HCEC 1CT (cell line): ENCODE measurements at regions not wholly inside any gene's neighbourhood (a gene's known extent, or its start where the extent isn't known, plus 50 kb on each side); places are given as distances from the start of the nearest gene placed in this dataset.
"Not testable (repeated sequence)": the region's sequence is repeated elsewhere in the genome, so short reads cannot be mapped to it uniquely, and the experiment has no call there.

Source experiments
- DNase-seq: peaks from one replicate; pipeline ENCODE4 v3.0.0-alpha.2; 2017

DNA sequence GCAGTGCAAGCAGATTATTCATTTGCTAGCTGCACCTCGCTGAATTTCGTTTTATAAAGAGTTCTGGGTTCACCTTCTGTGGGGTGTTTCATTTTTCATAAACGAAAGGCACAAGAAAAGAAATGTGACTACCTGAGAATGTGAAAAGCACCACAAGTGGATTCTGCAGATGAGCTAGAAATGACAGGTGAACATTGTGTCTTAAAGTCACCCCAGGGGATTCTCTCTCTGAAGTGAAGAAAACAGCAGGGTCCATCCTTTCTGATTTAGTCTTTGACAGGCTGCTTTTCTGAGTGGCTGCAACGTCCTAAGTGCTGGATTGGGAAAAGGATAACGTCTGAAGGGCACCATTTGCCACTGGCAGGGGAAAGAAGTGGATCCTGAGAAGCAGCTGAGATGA, 469.3 kb downstream of the SPATA31D1 start:
- DNase-seq: no peak

DNA sequence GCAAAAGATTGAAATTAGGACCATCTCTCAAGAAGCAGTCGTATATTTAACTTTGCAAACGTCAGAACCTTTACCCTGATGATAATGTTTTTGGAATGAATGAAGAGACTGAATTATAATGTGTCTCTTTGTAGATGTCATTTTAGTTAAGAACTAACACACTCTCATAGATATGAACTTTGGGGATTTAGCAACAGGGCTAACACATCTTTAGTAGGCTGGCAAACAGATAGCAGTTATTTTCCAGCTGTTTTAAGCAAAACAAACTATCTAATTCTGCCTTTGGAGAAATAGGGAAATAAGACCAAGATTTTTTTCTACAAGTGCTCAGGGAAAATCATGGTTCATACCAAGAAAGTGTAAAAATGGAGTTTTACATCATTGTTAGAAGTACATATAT, 469.7 kb downstream of the SPATA31D1 start:
- DNase-seq: no peak

GRCh38 chr9:82466616-82467260, 478.2 kb downstream of the SPATA31D1 start:
- no peak for DNase-seq

DNA sequence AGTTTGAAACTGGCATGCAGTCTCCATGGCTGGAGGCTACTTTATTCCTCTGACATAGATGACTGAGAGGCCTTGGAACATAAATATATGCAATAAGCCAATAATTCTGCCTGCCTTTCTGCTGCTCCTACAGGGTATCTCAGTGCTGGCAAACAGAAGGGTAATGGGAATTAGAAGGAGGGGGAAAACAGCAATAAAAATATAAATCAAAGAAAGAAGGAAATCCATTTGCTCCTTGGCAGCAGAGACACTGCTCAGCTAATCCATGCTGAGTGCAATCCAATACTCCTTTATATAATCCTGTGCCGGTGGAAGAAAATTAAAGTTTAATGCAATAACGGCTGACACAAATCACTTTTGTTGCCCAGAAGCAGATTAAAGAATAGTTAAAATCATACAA, 478.9 kb downstream of the SPATA31D1 start:
- no peak for DNase-seq

GRCh38 chr9:82474235-82474634, 485.7 kb downstream of the SPATA31D1 start:
- no peak for DNase-seq

- DNase-seq: no peak
Observed at GRCh38 chr9:82475584-82476301, 487.2 kb downstream of the SPATA31D1 start.

DNA sequence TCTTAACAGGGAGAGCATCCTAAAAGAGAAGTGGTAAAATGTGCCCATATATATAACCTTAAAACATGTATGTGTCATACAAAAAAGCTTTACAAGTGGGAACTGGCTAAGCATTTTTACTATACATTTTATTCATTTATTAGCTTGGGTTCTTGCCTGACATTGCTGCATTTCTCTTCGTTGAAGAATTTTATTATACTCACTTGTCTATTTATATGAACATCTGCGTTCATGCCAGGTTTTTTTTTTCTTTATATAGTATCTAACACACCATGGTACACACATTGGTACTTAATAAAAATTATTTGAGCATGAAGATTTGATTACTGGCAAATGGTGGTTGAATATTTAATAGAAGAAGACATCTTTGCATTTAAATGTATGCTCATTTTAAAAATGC, 492.3 kb downstream of the SPATA31D1 start:
- no peak for DNase-seq

GRCh38 chr9:82487935-82488312, 499.4 kb downstream of the SPATA31D1 start:
- no peak for DNase-seq

DNA sequence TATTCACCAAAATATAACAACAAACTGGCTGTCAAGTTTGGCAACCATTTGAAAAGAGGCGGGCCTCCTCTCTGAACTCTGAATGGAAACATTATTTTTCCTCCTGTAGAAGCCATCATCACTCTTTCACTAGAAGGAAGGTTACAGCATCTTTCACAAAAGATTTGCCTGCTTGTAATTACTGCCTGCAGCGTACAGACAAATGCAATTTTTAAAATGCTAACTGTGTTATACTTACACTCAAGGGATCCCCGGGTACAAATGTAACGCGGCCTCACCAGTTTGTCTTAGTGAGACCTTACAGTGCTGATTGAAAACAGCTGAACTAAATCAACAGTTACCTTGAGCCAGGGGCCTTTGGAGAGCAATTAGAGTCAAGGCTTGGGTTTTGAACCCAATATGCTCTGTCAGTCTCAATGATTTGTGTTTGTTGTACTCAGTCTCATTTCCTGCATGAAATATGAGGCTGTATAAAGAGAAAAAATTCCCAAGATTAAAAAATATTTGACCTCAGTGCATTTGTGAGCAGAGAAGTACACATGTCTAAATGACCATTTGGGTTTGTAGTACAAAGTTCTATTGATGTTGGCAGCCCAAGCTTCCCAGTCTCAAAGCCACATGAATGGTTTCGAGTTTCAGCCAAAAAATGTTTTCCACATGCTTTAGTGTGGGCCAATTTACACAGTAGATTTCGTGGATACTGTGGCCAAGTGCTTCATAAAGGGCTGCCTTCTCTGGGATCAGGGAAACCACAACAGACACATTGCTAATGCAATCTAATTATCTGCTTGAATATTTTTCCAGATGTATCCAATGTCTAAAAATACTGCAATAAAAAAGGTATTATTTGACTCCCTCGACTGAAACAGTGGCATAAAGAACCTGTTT, 500.0 kb downstream of the SPATA31D1 start:
- no peak for DNase-seq

DNA sequence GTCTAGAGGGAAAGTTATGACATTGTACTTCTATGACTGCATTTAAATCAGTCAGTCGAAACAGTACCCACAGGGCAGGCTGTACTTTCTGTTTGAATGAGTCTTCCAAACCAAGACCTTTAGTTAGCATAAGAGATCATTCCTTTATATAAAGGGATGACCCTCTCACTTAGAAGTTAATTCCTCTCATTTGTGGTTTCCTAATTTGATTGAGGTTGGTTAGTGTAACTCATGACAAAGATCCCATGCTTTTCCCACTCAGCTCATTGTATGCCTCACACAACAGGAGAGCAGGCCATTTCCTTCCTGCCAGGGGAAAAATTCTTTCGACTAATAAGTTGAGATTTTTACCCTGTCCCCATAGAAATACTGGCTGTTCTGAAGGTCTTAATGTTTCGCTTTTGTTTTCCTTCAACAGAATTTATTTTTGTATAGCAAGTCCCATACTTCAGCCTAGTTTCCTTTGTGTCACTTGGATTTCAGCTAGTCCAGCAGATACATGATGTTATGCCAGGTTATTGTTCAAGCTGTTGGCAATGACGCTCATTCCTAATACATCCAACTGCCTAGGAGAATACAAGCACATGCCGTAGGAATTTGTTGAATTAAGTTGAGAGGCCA, 500.7 kb downstream of the SPATA31D1 start:
- DNase-seq: no peak

DNA sequence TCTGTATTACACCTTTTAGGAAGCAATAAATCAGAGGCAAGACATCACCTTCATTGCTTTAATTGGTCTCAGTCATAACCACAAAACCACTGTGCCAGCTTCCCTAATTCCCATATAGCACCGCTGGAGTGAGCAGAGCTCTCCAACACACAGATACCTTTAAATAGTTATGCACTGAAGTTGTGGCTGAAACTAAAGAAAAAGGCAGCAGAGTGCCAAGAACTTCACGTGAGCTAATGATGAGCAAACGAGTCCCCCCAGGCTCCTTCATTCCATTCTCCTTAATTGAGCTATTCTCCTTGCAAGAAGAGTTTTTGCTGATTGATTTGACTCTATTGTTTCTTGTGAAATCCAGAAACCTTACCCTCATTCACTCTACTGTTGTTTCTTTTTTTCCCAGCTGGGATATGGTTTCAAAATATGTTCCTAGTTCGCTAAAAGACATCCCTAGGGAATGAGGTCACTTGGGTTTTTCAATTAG, 501.5 kb downstream of the SPATA31D1 start:
- DNase-seq: no peak

DNA sequence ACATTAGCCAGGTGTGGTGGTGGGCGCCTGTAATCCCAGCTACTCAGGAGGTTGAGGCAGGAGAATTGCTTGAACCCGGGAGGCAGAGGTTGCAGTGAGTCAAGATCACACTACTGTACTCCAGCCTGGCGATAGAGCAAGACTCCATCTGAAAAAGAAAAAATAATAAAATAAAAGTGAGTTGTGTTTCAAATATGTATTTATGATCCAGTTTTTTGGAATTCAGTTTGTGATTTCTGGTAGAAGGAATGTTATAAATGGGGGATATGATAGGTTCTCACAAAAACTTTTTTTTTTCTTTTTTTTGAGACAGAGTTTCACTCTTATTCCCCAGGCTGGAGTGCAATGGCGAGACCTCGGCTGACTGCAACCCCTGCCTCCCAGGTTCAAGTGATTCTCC, 502.2 kb downstream of the SPATA31D1 start:
- DNase-seq: not testable (repeated sequence)

DNA sequence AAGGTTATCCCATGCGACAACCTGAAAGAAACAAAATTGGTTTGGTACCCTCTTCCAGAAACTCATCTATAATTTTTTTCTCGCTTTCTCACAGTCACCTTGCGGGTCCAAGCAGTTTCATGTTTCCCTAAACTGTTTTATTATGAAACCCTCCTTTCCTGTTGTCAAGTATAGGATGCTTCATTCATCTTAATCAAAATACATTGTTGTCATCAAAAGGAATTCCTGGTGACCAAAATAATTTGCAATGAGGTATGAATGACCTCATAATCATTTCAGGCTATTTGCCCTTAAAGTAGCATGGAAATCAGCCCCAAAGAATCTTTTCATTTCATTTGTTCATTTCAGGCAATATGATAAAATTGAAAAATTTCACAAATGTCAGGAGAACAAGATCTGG, 503.0 kb downstream of the SPATA31D1 start:
- DNase-seq: no peak

DNA sequence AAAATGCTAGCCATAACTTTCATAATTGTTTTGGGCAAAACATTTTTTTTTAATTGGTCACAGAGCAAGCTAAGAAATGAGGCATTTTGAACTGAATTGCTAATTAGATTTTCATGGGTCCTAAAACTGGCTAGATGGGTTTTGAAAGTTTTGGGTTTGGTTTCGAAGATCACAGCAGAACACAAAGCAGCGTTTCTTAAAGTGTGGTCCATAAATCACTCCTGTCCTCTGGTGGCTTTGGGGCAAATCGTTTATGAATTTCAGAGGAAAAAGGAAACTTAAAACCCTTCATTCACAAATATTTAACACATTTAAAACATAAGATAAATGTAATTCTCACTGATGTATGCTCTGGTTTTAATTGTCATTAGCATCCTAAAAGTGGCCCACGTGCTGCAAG, 503.7 kb downstream of the SPATA31D1 start:
- DNase-seq: no peak

DNA sequence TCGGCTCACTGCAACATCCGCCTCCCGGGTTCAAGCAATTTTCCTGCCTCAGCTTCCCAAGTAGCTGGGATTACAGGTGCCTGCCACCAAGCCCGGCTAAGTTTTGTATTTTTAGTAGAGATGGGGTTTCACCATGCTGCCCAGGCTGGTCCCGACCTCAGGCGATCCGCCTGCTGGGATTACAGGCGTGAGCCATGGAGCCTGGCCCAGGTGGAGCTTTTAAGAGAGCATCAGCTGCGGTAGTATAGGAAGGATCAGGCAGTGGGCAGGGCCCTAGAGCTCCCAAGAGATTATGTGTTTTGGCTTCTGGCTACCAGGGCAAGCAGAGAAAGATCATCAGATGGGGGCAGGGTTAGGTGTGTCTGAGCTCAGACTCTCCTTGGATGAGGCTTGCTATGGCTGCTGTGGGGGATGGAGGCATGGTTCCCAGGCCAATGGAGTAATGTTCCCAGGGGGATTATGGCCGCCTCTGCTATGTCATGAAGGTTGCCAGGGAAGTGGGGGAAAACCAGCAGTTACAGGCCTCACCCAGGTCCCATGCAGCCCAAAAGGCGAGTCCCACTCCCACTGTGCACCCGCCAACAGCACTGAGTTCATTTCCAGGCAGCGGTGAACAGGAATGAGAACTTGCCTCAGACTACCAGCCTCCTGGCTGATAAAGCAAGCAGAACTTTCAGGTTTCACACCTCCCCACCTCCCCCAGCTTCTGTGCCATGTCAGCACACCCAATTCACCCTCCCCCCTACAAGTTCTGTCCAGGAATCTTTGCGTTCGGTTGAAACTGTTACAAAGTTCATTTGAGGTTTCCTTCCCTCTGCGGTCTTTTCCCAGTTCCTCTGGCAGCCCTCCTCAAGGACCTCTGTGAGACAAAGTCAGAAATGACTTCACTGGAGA, 507.6 kb downstream of the SPATA31D1 start:
- no peak for DNase-seq

DNA sequence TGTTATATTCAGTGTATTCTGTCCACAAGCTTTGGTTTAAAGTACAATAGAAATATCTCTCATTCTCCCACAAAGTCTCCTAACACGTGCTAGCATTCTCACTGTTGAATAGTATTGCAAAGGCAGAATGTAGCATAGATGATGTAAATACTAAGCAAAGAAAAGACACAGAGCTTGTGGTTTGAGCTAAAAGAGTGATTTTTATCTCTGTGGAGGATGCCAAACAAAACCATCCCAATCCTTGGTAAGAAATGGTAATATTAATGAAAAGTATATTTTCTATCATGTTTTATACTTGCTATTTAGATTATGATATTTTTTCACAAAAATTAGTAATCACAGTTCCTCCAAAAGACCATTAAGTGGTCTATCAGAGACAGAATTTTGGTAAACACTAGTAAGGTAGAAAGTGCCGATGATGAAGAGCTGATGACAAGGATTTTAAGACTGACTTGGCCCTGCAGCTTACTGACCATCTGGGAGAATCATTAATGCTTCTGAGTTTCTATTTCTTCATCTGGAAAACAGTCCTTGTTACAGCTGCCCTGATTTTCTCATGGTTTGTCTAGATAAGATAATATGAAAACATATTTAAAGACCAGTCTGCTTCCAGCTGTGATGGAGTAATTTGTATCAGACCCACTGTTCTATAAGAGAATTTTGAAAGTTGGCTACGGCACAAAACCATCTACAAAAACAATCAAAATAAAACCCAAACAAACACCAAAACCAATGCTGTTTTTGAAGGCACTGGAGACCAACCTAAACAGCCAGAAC, 510.2 kb downstream of the SPATA31D1 start:
- no peak for DNase-seq

GRCh38 chr9:82499337-82499736, 510.8 kb downstream of the SPATA31D1 start:
- no peak for DNase-seq

DNA sequence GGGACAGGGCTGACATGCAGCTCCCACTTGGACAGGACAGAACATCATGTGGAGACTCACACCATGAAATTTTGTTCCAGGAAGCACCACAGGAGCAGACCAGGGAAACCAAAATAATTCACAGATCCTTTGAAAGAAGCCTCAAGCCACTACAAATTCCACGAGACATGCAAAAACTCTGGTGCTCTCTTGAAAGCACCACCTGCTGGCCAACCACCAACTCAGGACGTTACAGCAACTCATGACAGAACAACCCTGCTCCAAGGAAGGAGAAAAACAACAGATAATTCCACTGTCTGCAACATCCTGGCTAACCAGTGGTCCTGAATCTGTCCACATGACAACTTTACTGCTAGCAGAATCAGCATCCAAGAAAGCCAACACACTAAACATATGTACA, 516.0 kb downstream of the SPATA31D1 start:
- DNase-seq: no peak

DNA sequence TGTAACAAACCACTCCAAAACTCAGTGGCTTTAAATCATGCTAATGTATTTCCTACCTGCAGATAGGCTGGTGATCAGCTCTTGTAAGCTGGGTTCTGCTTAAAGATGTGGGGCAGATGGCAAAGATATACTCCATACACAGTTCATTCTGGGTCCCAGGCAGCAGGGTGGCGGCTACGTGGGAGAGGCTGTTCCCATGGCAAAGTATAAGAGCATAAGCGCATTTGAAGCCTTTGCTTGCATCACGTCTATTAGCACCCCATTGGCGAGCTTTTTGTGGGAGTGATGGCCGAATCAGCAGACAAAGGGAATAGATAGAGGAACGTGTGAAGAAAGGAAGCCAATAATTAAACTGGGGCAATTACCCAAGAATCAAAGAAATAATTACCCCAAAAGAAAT, 523.1 kb downstream of the SPATA31D1 start:
- DNase-seq: no peak

- DNase-seq: no peak
Observed at GRCh38 chr9:82512728-82513127, 524.2 kb downstream of the SPATA31D1 start.

- no peak for DNase-seq
Observed at GRCh38 chr9:82513242-82513751, 524.7 kb downstream of the SPATA31D1 start.
